ENCODE measurements at regions not wholly inside any gene's neighbourhood (a gene's known extent, or its start where the extent isn't known, plus 50 kb on each side); places are given as distances from the start of the nearest gene placed in this dataset.
A peak's percentile ranks its signal among the peaks of the same experiment; 100 is the strongest.

- TF ChIP-seq, protein P1, sequence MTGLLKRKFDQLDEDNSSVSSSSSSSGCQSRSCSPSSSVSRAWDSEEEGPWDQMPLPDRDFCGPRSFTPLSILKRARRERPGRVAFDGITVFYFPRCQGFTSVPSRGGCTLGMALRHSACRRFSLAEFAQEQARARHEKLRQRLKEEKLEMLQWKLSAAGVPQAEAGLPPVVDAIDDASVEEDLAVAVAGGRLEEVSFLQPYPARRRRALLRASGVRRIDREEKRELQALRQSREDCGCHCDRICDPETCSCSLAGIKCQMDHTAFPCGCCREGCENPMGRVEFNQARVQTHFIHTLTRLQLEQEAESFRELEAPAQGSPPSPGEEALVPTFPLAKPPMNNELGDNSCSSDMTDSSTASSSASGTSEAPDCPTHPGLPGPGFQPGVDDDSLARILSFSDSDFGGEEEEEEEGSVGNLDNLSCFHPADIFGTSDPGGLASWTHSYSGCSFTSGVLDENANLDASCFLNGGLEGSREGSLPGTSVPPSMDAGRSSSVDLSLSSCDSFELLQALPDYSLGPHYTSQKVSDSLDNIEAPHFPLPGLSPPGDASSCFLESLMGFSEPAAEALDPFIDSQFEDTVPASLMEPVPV (CRISPR knock-in tag; IDR thresholded peaks at IDR 0.05), result no peak
- peak; percentile 42; the same call in 1 of the 2 replicates for TF ChIP-seq KDM2A (CRISPR knock-in tag; IDR thresholded peaks at IDR 0.05; ENCODE audit: borderline replicate concordance, low read depth)
- TF ChIP-seq DR1 (CRISPR knock-in tag; IDR thresholded peaks at IDR 0.05), result no peak
- TF ChIP-seq, protein P2, sequence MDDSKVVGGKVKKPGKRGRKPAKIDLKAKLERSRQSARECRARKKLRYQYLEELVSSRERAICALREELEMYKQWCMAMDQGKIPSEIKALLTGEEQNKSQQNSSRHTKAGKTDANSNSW (CRISPR knock-in tag; IDR thresholded peaks at IDR 0.05; ENCODE audit: borderline replicate concordance), result no peak
- TF ChIP-seq MEF2D (CRISPR knock-in tag; IDR thresholded peaks at IDR 0.05), result no peak
- TF ChIP-seq NCOR1 (IDR thresholded peaks at IDR 0.05; ENCODE audit: borderline replicate concordance, low read length), result peak; percentile 72; the same call in 1 of the 2 replicates
- TF ChIP-seq, protein P3, sequence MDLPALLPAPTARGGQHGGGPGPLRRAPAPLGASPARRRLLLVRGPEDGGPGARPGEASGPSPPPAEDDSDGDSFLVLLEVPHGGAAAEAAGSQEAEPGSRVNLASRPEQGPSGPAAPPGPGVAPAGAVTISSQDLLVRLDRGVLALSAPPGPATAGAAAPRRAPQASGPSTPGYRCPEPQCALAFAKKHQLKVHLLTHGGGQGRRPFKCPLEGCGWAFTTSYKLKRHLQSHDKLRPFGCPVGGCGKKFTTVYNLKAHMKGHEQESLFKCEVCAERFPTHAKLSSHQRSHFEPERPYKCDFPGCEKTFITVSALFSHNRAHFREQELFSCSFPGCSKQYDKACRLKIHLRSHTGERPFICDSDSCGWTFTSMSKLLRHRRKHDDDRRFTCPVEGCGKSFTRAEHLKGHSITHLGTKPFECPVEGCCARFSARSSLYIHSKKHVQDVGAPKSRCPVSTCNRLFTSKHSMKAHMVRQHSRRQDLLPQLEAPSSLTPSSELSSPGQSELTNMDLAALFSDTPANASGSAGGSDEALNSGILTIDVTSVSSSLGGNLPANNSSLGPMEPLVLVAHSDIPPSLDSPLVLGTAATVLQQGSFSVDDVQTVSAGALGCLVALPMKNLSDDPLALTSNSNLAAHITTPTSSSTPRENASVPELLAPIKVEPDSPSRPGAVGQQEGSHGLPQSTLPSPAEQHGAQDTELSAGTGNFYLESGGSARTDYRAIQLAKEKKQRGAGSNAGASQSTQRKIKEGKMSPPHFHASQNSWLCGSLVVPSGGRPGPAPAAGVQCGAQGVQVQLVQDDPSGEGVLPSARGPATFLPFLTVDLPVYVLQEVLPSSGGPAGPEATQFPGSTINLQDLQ (CRISPR knock-in tag; IDR thresholded peaks at IDR 0.05), result no peak
- TF ChIP-seq ZNF501 (CRISPR knock-in tag; IDR thresholded peaks at IDR 0.05), result no peak
- TF ChIP-seq SNAPC2 (CRISPR knock-in tag; IDR thresholded peaks at IDR 0.05), result no peak
- no peak for TF ChIP-seq RNF2 (conservative IDR thresholded peaks at IDR 0.05; ENCODE audit: low read depth)
- TF ChIP-seq CC2D1A (CRISPR knock-in tag; IDR thresholded peaks at IDR 0.05), result no peak
- TF ChIP-seq CEBPG (CRISPR knock-in tag; IDR thresholded peaks at IDR 0.05), result peak; percentile 40; the same call in 1 of the 2 replicates
- TF ChIP-seq, protein P4, sequence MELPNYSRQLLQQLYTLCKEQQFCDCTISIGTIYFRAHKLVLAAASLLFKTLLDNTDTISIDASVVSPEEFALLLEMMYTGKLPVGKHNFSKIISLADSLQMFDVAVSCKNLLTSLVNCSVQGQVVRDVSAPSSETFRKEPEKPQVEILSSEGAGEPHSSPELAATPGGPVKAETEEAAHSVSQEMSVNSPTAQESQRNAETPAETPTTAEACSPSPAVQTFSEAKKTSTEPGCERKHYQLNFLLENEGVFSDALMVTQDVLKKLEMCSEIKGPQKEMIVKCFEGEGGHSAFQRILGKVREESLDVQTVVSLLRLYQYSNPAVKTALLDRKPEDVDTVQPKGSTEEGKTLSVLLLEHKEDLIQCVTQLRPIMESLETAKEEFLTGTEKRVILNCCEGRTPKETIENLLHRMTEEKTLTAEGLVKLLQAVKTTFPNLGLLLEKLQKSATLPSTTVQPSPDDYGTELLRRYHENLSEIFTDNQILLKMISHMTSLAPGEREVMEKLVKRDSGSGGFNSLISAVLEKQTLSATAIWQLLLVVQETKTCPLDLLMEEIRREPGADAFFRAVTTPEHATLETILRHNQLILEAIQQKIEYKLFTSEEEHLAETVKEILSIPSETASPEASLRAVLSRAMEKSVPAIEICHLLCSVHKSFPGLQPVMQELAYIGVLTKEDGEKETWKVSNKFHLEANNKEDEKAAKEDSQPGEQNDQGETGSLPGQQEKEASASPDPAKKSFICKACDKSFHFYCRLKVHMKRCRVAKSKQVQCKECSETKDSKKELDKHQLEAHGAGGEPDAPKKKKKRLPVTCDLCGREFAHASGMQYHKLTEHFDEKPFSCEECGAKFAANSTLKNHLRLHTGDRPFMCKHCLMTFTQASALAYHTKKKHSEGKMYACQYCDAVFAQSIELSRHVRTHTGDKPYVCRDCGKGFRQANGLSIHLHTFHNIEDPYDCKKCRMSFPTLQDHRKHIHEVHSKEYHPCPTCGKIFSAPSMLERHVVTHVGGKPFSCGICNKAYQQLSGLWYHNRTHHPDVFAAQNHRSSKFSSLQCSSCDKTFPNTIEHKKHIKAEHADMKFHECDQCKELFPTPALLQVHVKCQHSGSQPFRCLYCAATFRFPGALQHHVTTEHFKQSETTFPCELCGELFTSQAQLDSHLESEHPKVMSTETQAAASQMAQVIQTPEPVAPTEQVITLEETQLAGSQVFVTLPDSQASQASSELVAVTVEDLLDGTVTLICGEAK (IDR thresholded peaks at IDR 0.05), result no peak
- TF ChIP-seq, protein P4 (CRISPR knock-in tag; IDR thresholded peaks at IDR 0.05), result no peak
- TF ChIP-seq SP5 (CRISPR knock-in tag; IDR thresholded peaks at IDR 0.05; ENCODE audit: borderline replicate concordance, low read depth), result peak; percentile 34; the same call in 1 of the 2 replicates
- no peak for TF ChIP-seq BHLHE40 (IDR thresholded peaks at IDR 0.05; ENCODE audit: low read length)
- peak; percentile 29; the same call in 1 of the 2 replicates for TF ChIP-seq ZBTB7B (CRISPR knock-in tag; IDR thresholded peaks at IDR 0.05)
- no peak for TF ChIP-seq TGIF2 (CRISPR knock-in tag; IDR thresholded peaks at IDR 0.05)
These were observed 177.2 kb upstream of the MAP3K1 start (continued) for GRCh38 chr5:56638061-56638621.

Measured in HepG2 (cell line).